Heart left ventricle (tissue), 16 donors: ENCODE measurements at regions not wholly inside any gene's neighbourhood (a gene's known extent, or its start where the extent isn't known, plus 50 kb on each side); places are given as distances from the start of the nearest gene placed in this dataset.
A peak's percentile ranks its signal among the peaks of the same experiment; 100 is the strongest.
"Not testable (repeated sequence)": the region's sequence is repeated elsewhere in the genome, so short reads cannot be mapped to it uniquely, and the experiment has no call there.

ENCODE experiments used
- ATAC-seq, 4 donors: fragments of 200-7000 bp; cut with Tn5 transposase; one replicate each; pipeline ENCODE4 v1.9.1; 2020 to 2022; ENCODE audit warnings: moderate library complexity in 4 of 4, mild to moderate bottlenecking in 3 of 4, moderate number of reproducible peaks in 1 of 4
- DNase-seq, 5 donors: peaks; one replicate each; pipeline ENCODE4 v3.0.0-alpha.2; 2020
- H3K27ac ChIP-seq, 12 donors: fragments of 200-600 bp; sonication (generic) in 4 of 12; one replicate each; pipeline versions ENCODE4 v1.5.0 to v1.8.0; 2016 to 2022; ENCODE audit warnings: mild to moderate bottlenecking in 2 of 12
- H3K27me3 ChIP-seq, 9 donors: fragments of 200-600 bp; sonication (generic) in 2 of 9; one replicate each; pipeline versions ENCODE4 v1.5.1 to v1.8.0; 2016 to 2022; ENCODE audit warnings: mild to moderate bottlenecking in 3 of 9
- H3K36me3 ChIP-seq, 9 donors: fragments of 200-600 bp; sonication (generic) in 2 of 9; one replicate each; pipeline versions ENCODE4 v1.5.0 to v1.8.0; 2018 to 2022; ENCODE audit warnings: mild to moderate bottlenecking in 2 of 9
- H3K4me1 ChIP-seq, 12 donors: fragments of 200-600 bp; sonication (generic) in 4 of 12; one replicate each; pipeline versions ENCODE4 v1.5.0 to v1.8.0; 2016 to 2022; ENCODE audit warnings: mild to moderate bottlenecking in 3 of 12
- H3K4me3 ChIP-seq, 12 donors: fragments of 200-600 bp; sonication (generic) in 4 of 12; one replicate each; pipeline versions ENCODE4 v1.5.0 to v1.8.0; 2017 to 2022; ENCODE audit warnings: mild to moderate bottlenecking in 9 of 12, moderate library complexity in 4 of 12
- H3K9me3 ChIP-seq, 12 donors: fragments of 200-600 bp; sonication (generic) in 4 of 12; one replicate each; pipeline versions ENCODE4 v1.5.0 to v1.8.0; 2016 to 2022; ENCODE audit warnings: mild to moderate bottlenecking in 1 of 12
- POLR2A ChIP-seq, 2 donors: fragments of 450-650 bp; IDR thresholded peaks; one replicate each; pipeline ENCODE4 v1.6.1; 2017; ENCODE audit warnings: antibody characterized with exemption in 2 of 2, mild to moderate bottlenecking in 2 of 2, moderate library complexity in 2 of 2
- WGBS, 4 donors: extraction: QIAGEN DNeasy Blood & Tissue Kit in 2 of 4; methylation state at CpG; one replicate each; pipeline versions ENCODE4 v1.1.5 to v1.1.7; 2013 to 2018; 5-methylcytosine and 5-hydroxymethylcytosine counted together
- intact Hi-C, 10 donors: fragments of 100-400 bp; cut with DNase I; formaldehyde crosslinking; loops; one replicate each; pipeline versions ENCODE4 v1.11.1 to v1.14.2; 2022
- TF ChIP-seq, protein P1 (sequence below), 12 donors: fragments of 200-600 bp; sonication (generic) in 4 of 12; IDR thresholded peaks; one replicate each; pipeline versions ENCODE4 v1.5.0 to v1.8.0; 2018 to 2022; ENCODE audit warnings: antibody characterized with exemption in 12 of 12, mild to moderate bottlenecking in 5 of 12
- donor health status: ischemic (EF 13 %, LVEDD 7.1; RV severe dilation, severe dysfunction).
- donor health status: healthy with polysubstance abuse.
- donor health status: DM: no; HTN: yes; CAD: no.
- donor health status: DM: no; HTN: no; CAD: no.
- donor health status: ischemic (EF 25% LVEDD 6.9; RV normal size, moderate dysfunction).
- donor health status: ischemic (EF 25% LVEDD 5.7; RV mildly dilated, moderate dysfunction).
- donor health status: healthy.
- donor health status: DM: yes; HTN: yes; CAD: no.
- donor health status: ischemic (EF 35%, LVEDD 5.7; RV mildly dilated, moderate dysfunction).
- donor health status: nonischemic (EF 11% LVEDD 7.7; RV severe dilation, severe dysfunction).
- donor health status: DM: yes; HTN: yes; CAD: no.
- donor health status: PGD.
- donor health status: ischemic (EF 29% LVEDD 5.4; RV normal size, mild dysfunction).
- donor health status: nonischemic (EF 23%, LVEDD 6.1; RV moderate dilation, normal function).

DNA sequence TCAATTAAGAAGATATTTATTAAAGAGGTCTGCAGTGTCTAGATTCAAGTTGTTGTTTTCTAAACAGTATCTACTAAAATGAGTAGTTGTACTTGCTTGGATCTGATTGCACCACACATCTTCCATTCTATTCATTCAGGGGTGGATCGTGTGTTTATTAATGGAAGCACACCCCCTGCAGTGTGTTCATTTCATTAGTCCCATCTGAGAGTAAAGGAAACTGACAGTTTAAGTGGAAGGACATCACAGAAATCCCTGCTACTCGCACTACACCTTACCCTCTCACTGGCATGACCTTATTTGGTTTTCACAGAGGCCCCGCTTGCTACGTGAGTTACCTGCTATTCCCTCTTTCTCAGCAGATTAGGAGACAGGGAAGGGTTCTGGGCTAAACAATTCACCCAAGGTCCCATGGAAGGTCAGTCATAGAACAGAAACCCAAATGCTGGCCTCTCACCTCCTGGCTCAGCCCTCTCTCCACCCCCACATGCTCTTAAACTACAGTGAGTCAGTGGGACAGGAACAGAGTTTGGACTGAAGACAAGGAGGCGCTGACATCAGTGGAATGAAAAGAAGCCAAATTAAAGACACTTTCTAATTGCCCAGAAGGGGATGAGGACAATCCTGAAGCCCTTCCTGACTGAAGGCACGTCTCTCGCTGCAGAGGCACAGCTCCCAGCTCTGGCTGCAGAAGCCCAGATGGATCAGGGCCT, 369.2 kb upstream of the NRP1 start:
- peak in 2 of 5 donors; percentile 10 to 66 for DNase-seq
- Histone ChIP-seq H3K27me3 (no peaks in the 10 kb centered on the region), H3K4me1 (peaks cover 0 to 34% (median 14%) of the 10 kb centered on the region in 12 donors), H3K4me3 (no peak overlapping the region), H3K9me3 (no peaks in the 10 kb centered on the region), H3K27ac (peak overlapping the region in 2 of 12 donors; percentile 22 to 32), H3K36me3 (no peaks in the 10 kb centered on the region)
- 67 to 72% (median 68%) methylated on average over 7 of the region's 7 CpGs for WGBS, 4 donors
- intact Hi-C loops: no loop called here
- peak in 3 of 4 donors; percentile 70 to 89 (median 81) for ATAC-seq
- TF ChIP-seq, protein P1, sequence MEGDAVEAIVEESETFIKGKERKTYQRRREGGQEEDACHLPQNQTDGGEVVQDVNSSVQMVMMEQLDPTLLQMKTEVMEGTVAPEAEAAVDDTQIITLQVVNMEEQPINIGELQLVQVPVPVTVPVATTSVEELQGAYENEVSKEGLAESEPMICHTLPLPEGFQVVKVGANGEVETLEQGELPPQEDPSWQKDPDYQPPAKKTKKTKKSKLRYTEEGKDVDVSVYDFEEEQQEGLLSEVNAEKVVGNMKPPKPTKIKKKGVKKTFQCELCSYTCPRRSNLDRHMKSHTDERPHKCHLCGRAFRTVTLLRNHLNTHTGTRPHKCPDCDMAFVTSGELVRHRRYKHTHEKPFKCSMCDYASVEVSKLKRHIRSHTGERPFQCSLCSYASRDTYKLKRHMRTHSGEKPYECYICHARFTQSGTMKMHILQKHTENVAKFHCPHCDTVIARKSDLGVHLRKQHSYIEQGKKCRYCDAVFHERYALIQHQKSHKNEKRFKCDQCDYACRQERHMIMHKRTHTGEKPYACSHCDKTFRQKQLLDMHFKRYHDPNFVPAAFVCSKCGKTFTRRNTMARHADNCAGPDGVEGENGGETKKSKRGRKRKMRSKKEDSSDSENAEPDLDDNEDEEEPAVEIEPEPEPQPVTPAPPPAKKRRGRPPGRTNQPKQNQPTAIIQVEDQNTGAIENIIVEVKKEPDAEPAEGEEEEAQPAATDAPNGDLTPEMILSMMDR (IDR thresholded peaks at IDR 0.05): no peak
- no peak for TF ChIP-seq POLR2A (IDR thresholded peaks at IDR 0.05)

DNA sequence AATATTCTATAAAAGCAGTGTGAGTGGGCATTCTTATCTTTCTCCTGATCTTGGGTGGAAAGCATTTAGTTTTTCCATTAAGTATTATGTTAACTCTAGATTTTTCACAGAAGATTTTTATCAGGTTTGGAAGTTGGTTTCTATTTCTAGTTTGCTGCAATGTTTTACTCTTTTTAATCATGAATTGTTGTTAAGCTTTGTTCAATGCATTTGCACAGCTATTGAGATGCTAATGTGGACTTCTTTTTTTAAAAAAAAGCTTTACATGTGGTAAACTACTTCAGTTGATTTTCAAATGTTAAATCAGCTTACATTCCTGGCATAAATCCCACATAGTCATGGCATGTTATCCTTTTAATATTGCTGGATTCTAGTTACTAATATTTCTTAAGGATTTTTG, 363.6 kb upstream of the NRP1 start:
- Histone ChIP-seq H3K27ac (no peak overlapping the region), H3K36me3 (no peaks in the 10 kb centered on the region), H3K27me3 (no peaks in the 10 kb centered on the region), H3K9me3 (peaks cover 0 to 12% (median 0%) of the 10 kb centered on the region in 12 donors), H3K4me3 (no peak overlapping the region), H3K4me1 (peaks cover 0 to under 1% (median 0%) of the 10 kb centered on the region in 12 donors)
- DNase-seq (no peak), ATAC-seq (no peak)
- intact Hi-C loops: no loop called here
- TF ChIP-seq, protein P1 (IDR thresholded peaks at IDR 0.05): no peak
- TF ChIP-seq POLR2A (IDR thresholded peaks at IDR 0.05): no peak

DNA sequence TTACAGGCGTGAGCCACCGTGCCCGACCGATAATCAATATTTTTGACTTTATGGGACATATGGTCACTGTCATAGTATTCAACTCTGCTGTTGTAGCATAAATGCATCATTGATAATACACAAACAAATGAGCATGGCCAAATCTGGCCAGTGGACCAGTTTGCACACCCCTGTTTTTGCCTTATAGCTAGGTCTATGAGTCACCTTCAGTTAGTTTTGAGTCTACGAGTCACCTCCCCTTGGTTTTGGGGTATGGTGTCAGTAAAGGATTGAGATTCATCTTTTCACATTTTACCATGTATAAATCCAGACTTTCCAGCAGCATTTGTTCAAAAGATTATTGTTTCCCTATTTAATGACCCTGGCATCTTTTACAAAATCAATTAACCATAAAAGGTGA, 362.5 kb upstream of the NRP1 start:
- DNase-seq (no peak), ATAC-seq (no peak)
- no peaks in the 10 kb centered on the region for H3K36me3 ChIP-seq
- 98 to 100% (median 99%) methylated on average over 5 of the region's 5 CpGs for WGBS, 4 donors
- no peak overlapping the region for H3K27ac ChIP-seq
- TF ChIP-seq, protein P1 (IDR thresholded peaks at IDR 0.05): no peak
- no peak for TF ChIP-seq POLR2A (IDR thresholded peaks at IDR 0.05)
- H3K4me1 ChIP-seq: no peaks in the 10 kb centered on the region
- peaks cover 0 to 14% (median 0%) of the 10 kb centered on the region in 12 donors for H3K9me3 ChIP-seq
- intact Hi-C loops: no loop called here
- H3K4me3 ChIP-seq: no peak overlapping the region
- no peaks in the 10 kb centered on the region for H3K27me3 ChIP-seq

DNA sequence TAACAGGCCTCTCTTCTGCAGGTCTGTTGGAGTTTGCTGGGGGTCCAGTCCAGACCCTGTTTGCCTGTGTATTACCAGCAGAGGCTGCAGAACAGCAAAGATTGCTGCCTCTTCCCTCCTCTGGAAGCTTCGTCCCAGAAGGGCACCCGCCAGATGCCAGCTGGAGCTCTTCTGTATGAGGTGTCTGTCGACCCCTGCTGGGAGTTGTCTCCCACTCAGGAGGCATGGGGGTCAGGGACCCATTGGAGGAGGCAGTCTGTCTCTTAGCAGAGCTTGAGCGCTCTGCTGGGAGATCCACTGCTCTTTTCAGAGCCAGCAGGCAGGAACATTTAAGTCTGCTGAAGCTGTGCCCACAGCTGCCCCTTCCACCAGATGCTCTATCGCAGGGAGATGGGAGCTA, 361.1 kb upstream of the NRP1 start:
- TF ChIP-seq, protein P1 (IDR thresholded peaks at IDR 0.05): no peak
- TF ChIP-seq POLR2A (IDR thresholded peaks at IDR 0.05): no peak
- Histone ChIP-seq H3K36me3 (no peaks in the 10 kb centered on the region), H3K9me3 (peaks cover 0 to 27% (median 10%) of the 10 kb centered on the region in 12 donors), H3K27ac (no peak overlapping the region), H3K4me1 (no peaks in the 10 kb centered on the region), H3K4me3 (no peak overlapping the region), H3K27me3 (no peaks in the 10 kb centered on the region)
- ATAC-seq (no peak), DNase-seq (no peak)
- intact Hi-C loops: no loop called here
- 89 to 94% (median 93%) methylated on average over 5 of the region's 5 CpGs for WGBS, 4 donors

DNA sequence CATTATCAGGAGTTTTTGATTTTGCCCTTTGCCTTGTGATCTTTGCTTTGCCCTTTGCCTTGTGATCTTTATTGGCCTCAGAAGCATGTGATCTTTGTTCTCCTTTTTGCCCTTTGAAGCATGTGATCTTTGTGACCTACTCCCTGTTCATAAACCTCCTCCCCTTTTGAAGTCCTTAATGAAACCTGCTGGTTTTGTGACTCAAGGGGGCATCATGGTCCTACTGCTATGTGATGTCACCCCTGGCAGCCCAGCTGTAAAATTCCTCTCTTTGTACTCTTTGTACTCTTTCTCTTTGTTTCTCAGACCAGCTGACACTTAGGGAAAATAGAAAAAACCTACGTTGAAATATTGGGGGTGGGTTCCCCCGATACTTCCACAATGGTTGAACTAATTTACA, 356.1 kb upstream of the NRP1 start:
- intact Hi-C loops, ATAC-seq, H3K36me3 ChIP-seq, H3K27ac ChIP-seq, H3K4me3 ChIP-seq, H3K27me3 ChIP-seq, H3K4me1 ChIP-seq, DNase-seq: not testable (repeated sequence)
- WGBS, 4 donors: 94 to 100% (median 95%) methylated on average over 2 of the region's 2 CpGs
- peaks cover 0 to 40% (median 20%) of the 10 kb centered on the region in 12 donors for H3K9me3 ChIP-seq
